Islet precursor cell (in vitro differentiated cells): ENCODE measurements at regions not wholly inside any gene's neighbourhood (a gene's known extent, or its start where the extent isn't known, plus 50 kb on each side); places are given as distances from the start of the nearest gene placed in this dataset.

Source experiments
- DNase-seq: peaks from one replicate; pipeline ENCODE4 v3.0.0-alpha.2; 2018

- no peak for DNase-seq
These were observed 353.8 kb upstream of the SALL3 start for GRCh38 chr18:78625847-78626246.

- DNase-seq: no peak
These were observed 351.9 kb upstream of the SALL3 start for GRCh38 chr18:78627551-78628346.

GRCh38 chr18:78629426-78629825, 350.2 kb upstream of the SALL3 start:
- DNase-seq: no peak

- no peak for DNase-seq
These were observed 349.3 kb upstream of the SALL3 start for GRCh38 chr18:78630356-78630755.

- no peak for DNase-seq
These were observed 348.6 kb upstream of the SALL3 start for GRCh38 chr18:78630981-78631510.

GRCh38 chr18:78632111-78632541, 347.5 kb upstream of the SALL3 start:
- DNase-seq: no peak

GRCh38 chr18:78634061-78634696, 345.4 kb upstream of the SALL3 start:
- no peak for DNase-seq

- no peak for DNase-seq
These were observed 344.4 kb upstream of the SALL3 start for GRCh38 chr18:78635093-78635800.

GRCh38 chr18:78636260-78636659, 343.4 kb upstream of the SALL3 start:
- DNase-seq: no peak

GRCh38 chr18:78637442-78638402, 341.9 kb upstream of the SALL3 start:
- DNase-seq: no peak

GRCh38 chr18:78639006-78639950, 340.3 kb upstream of the SALL3 start:
- no peak for DNase-seq

GRCh38 chr18:78640246-78640995, 339.2 kb upstream of the SALL3 start:
- no peak for DNase-seq

- DNase-seq: no peak
These were observed 337.9 kb upstream of the SALL3 start for GRCh38 chr18:78641689-78642231.

GRCh38 chr18:78642296-78642951, 337.2 kb upstream of the SALL3 start:
- no peak for DNase-seq

GRCh38 chr18:78643004-78643403, 336.6 kb upstream of the SALL3 start:
- no peak for DNase-seq

GRCh38 chr18:78643981-78644380, 335.6 kb upstream of the SALL3 start:
- DNase-seq: no peak

GRCh38 chr18:78645216-78645615, 334.4 kb upstream of the SALL3 start:
- no peak for DNase-seq

GRCh38 chr18:78647018-78647417, 332.6 kb upstream of the SALL3 start:
- no peak for DNase-seq

GRCh38 chr18:78649421-78649820, 330.2 kb upstream of the SALL3 start:
- no peak for DNase-seq

- DNase-seq: no peak
These were observed 328.7 kb upstream of the SALL3 start for GRCh38 chr18:78650926-78651325.
